Adrenal gland (tissue), 9 donors: ENCODE measurements at regions not wholly inside any gene's neighbourhood (a gene's known extent, or its start where the extent isn't known, plus 50 kb on each side); places are given as distances from the start of the nearest gene placed in this dataset.
A peak's percentile ranks its signal among the peaks of the same experiment; 100 is the strongest.

Experiments
- DNase-seq, 7 donors: peaks; one replicate each; pipeline ENCODE4 v3.0.0-alpha.2; 2019 to 2020
- H3K27ac ChIP-seq, 5 donors: fragments of 200-600 bp; sonication (generic) in 4 of 5; 1 replicate in 3 of 5; 2 replicates in 2 of 5; pipeline versions ENCODE4 v1.5.1 to v1.8.0; 2016 to 2020; ENCODE audit warnings: mild to moderate bottlenecking in 1 of 5
- H3K27me3 ChIP-seq: fragments of 200-600 bp; 2 replicates; pipeline ENCODE4 v1.8.0; 2021
- H3K36me3 ChIP-seq, 2 donors: fragments of 200-600 bp; replicated peaks in 1 of 2; 1 replicate in 1 of 2; 2 replicates in 1 of 2; pipeline versions ENCODE4 v1.5.1 to v1.8.0; 2018 to 2022
- H3K4me1 ChIP-seq, 2 donors: fragments of 200-600 bp; replicated peaks in 1 of 2; 1 replicate in 1 of 2; 2 replicates in 1 of 2; pipeline versions ENCODE4 v1.5.1 to v1.8.0; 2018 to 2021
- H3K4me3 ChIP-seq, 4 donors: fragments of 200-600 bp; sonication (generic) in 3 of 4; one replicate each; pipeline ENCODE4 v1.5.1; 2016 to 2018
- H3K9me3 ChIP-seq, 3 donors: fragments of 200-600 bp; sonication (generic) in 1 of 3; replicated peaks in 1 of 3; 1 replicate in 2 of 3; 2 replicates in 1 of 3; pipeline versions ENCODE4 v1.5.1 to v1.8.0; 2016 to 2021
- CTCF ChIP-seq, 6 experiments: fragments of 450-650 bp in 4 of 6; fragments of 200-600 bp in 2 of 6; sonication (generic) in 1 of 6; IDR thresholded peaks; 1 replicate in 5 of 6; 2 replicates in 1 of 6; pipeline versions ENCODE4 v1.5.1 to v1.8.0; 2016 to 2021; ENCODE audit warnings: antibody characterized with exemption in 6 of 6, mild to moderate bottlenecking in 2 of 6, moderate library complexity in 1 of 6
- POLR2A ChIP-seq, 2 donors: fragments of 450-650 bp; IDR thresholded peaks; one replicate each; pipeline ENCODE4 v1.6.1; 2017; ENCODE audit warnings: antibody characterized with exemption in 2 of 2, mild to moderate bottlenecking in 2 of 2, moderate library complexity in 1 of 2
- WGBS, 4 donors: extraction: QIAGEN DNeasy Blood & Tissue Kit in 2 of 4; methylation state at CpG; one replicate each; pipeline versions ENCODE4 v1.1.5 to v1.1.7; 2013 to 2017; 5-methylcytosine and 5-hydroxymethylcytosine counted together
- intact Hi-C, 2 donors: fragments of 100-400 bp; cut with DNase I; formaldehyde crosslinking; loops; one replicate each; pipeline versions ENCODE4 v1.14.1 to v1.15.0; 2022 to 2023
- donor health status: healthy with polysubstance abuse.
- donor health status: Bipolar disorder and iron deficiency.
- donor health status: DM: yes; HTN: yes; CAD: no.
- donor health status: DM: no; HTN: no; CAD: no.
- donor health status: DM: no; HTN: no; CAD: no.

GRCh38 chr12:115160271-115161128 lies 476.5 kb upstream of the TBX3 start:
- no peaks in the 10 kb centered on the region for H3K36me3 ChIP-seq
- DNase-seq: no peak
- H3K27ac ChIP-seq: no peak overlapping the region
- H3K4me3 ChIP-seq: no peak overlapping the region
- intact Hi-C loops: no loop called here
- no peak for TF ChIP-seq CTCF (IDR thresholded peaks at IDR 0.05)
- 90 to 93% (median 91%) methylated on average over 6 of the region's 6 CpGs for WGBS, 4 donors
- H3K9me3 ChIP-seq: no peaks in the 10 kb centered on the region
- H3K4me1 ChIP-seq: no peaks in the 10 kb centered on the region
- no peaks in the 10 kb centered on the region for H3K27me3 ChIP-seq

- intact Hi-C loops: no loop called here
- Histone ChIP-seq H3K27me3 (no peaks in the 10 kb centered on the region), H3K27ac (no peak overlapping the region), H3K4me1 (no peaks in the 10 kb centered on the region), H3K36me3 (no peaks in the 10 kb centered on the region), H3K4me3 (no peak overlapping the region), H3K9me3 (no peaks in the 10 kb centered on the region)
- TF ChIP-seq POLR2A (IDR thresholded peaks at IDR 0.05) (no peak), CTCF (IDR thresholded peaks at IDR 0.05) (no peak)
- WGBS, 4 donors: 71 to 87% (median 76%) methylated on average over 3 to 5 of the region's 5 CpGs
- no peak for DNase-seq
These were observed 474.8 kb upstream of the TBX3 start for GRCh38 chr12:115158816-115159215.

DNA sequence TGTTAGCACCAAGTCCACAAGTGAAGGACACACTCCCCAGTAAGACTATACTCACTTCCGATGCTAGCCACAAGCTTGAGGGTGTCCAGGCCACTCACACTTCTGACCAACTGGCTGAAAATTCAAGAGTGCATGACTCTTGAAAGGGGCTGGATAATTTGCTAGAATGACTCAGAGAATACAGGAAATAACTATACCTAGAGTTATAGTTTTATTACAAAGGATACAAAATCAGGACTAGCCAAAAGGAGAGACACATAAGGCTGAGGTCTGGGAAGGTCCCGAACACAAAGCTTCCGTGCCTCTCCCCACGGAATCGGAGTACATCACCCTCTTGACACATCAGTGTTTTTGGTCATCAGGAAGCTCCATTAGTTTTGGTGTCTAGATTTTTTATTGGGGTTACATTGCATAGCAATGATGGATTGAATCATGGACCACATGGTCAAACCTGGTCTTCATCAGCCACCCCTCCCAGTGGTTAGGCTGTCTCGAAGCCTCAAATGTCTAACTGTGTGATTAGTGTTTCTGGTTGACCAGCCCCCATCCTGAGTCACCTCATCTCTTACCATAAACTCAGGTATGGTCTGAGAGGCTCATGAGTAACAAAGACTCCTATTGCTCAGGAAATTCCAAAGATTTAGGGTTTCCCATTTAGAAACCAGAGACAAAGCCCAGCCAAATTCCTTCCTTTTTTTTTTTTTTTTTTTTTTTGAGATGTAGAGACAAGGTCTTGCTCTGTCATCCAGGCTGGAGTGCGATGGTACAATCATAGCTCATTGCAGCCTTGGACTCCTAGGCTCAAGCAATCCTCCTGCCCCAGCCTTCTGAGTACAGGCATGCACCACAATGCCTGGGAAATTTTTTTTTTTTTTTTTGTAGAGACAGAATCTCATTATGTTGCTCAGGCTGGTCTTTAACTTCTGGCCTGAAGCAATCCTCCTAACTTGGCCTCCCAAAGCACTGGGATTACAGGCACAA lies 472.0 kb upstream of the TBX3 start:
- Histone ChIP-seq H3K27me3 (no peaks in the 10 kb centered on the region), H3K4me3 (no peak overlapping the region), H3K36me3 (no peaks in the 10 kb centered on the region), H3K9me3 (no peaks in the 10 kb centered on the region), H3K27ac (no peak overlapping the region), H3K4me1 (no peaks in the 10 kb centered on the region)
- WGBS, 4 donors: 85 to 96% (median 93%) methylated on average over 7 of the region's 7 CpGs
- TF ChIP-seq POLR2A (IDR thresholded peaks at IDR 0.05) (no peak), CTCF (IDR thresholded peaks at IDR 0.05) (no peak)
- intact Hi-C loops: no loop called here
- DNase-seq: no peak

- no peak for DNase-seq
- peak overlapping the region in 1 of 5 donors; percentile 6 for H3K27ac ChIP-seq
- TF ChIP-seq POLR2A (IDR thresholded peaks at IDR 0.05) (no peak), CTCF (IDR thresholded peaks at IDR 0.05) (no peak)
- WGBS, 4 donors: 81 to 95% (median 89%) methylated on average over 7 of the region's 7 CpGs
- H3K36me3 ChIP-seq: no peaks in the 10 kb centered on the region
- intact Hi-C loops: no loop called here
- no peaks in the 10 kb centered on the region for H3K27me3 ChIP-seq
- no peaks in the 10 kb centered on the region for H3K9me3 ChIP-seq
- no peak overlapping the region for H3K4me3 ChIP-seq
- H3K4me1 ChIP-seq: no peaks in the 10 kb centered on the region
These were observed 465.9 kb upstream of the TBX3 start for GRCh38 chr12:115149685-115150378.
